ENCODE measurements at regions not wholly inside any gene's neighbourhood (a gene's known extent, or its start where the extent isn't known, plus 50 kb on each side); places are given as distances from the start of the nearest gene placed in this dataset.

GRCh38 chr3:61507946-61508345, 53.4 kb upstream of the PTPRG start:
- no peak for TF ChIP-seq FOS (IDR thresholded peaks at IDR 0.05; ENCODE audit: borderline replicate concordance, insufficient read depth, low read length)
- TF ChIP-seq GATA2 (IDR thresholded peaks at IDR 0.05; ENCODE audit: insufficient read depth, insufficient read length, low read depth, low read length) = no peak
- no peak for TF ChIP-seq JUN (IDR thresholded peaks at IDR 0.05; ENCODE audit: borderline replicate concordance, insufficient read depth, insufficient read length, low read depth)
- TF ChIP-seq CTCF (IDR thresholded peaks at IDR 0.05; ENCODE audit: extremely low read depth in 1 of 2, insufficient read depth in 1 of 2, low read depth in 1 of 2, low read length in 2 of 2) = no peak
- TF ChIP-seq EZH2 (IDR thresholded peaks at IDR 0.05; ENCODE audit: borderline replicate concordance, low read depth, low read length, severe bottlenecking) = no peak
- TF ChIP-seq POLR2AphosphoS5 (IDR thresholded peaks at IDR 0.05; ENCODE audit: insufficient read depth, low read depth, low read length) = no peak
- no peak for TF ChIP-seq POLR2A (IDR thresholded peaks at IDR 0.05; ENCODE audit: low read depth, low read length)
- TF ChIP-seq MYC (IDR thresholded peaks at IDR 0.05; ENCODE audit: low read depth, low read length) = no peak

More at GRCh38 chr3:61507946-61508345, 53.4 kb upstream of the PTPRG start:
- Histone ChIP-seq H3K4me1 (ENCODE audit: control insufficient read depth, extremely low read depth, insufficient read depth, low read length) (no peaks in the 10 kb centered on the region), H3K4me2 (ENCODE audit: insufficient read depth, low read length) (no peak overlapping the region), H4K20me1 (replicated peaks; ENCODE audit: control insufficient read depth, extremely low read depth, insufficient read depth, low read length) (no peaks in the 10 kb centered on the region), H3K9me1 (replicated peaks; ENCODE audit: control insufficient read depth, extremely low read depth, insufficient read depth, low read length) (no peaks in the 10 kb centered on the region), H3K36me3 (ENCODE audit: control insufficient read depth in 2 of 2, extremely low read depth in 1 of 2, insufficient read depth in 2 of 2, low read length in 2 of 2) (no peaks in the 10 kb centered on the region), H3K79me2 (ENCODE audit: control insufficient read depth, insufficient read depth, low read length) (no peaks in the 10 kb centered on the region), H3K27me3 (ENCODE audit: control insufficient read depth in 2 of 2, insufficient read depth in 2 of 2, low read length in 2 of 2) (no peaks in the 10 kb centered on the region), H3K27ac (ENCODE audit: insufficient read depth, low read depth, low read length) (no peak overlapping the region), H3K9me3 (replicated peaks; ENCODE audit: control insufficient read depth, insufficient read depth, low read length) (no peaks in the 10 kb centered on the region), H2AFZ (ENCODE audit: low read depth, low read length) (no peak overlapping the region), H3K4me3 (replicated peaks in 1 of 3; ENCODE audit: insufficient read depth in 1 of 3, low read depth in 1 of 3, low read length in 3 of 3) (no peak overlapping the region), H3K9ac (replicated peaks; ENCODE audit: extremely low read depth, insufficient read depth, low read length) (no peak overlapping the region)
- dilution Hi-C loops (cut with MboI; ENCODE audit: extremely low pct_ligation_motif_present, low sequenced_read_pairs) (no loop called here), intact Hi-C loops (cut with micrococcal nuclease) (no loop called here)
- DNase-seq (ENCODE audit: low read depth, low spot score) (no peak), FAIRE-seq (no peak)
- POLR2A ChIA-PET = no interaction called here
- CTCF ChIA-PET = no interaction called here
- BruUV-seq (replicated peaks) = no TSS peak

Data from endothelial cell of umbilical vein (primary cell).